Parathyroid adenoma (tissue), 2 donors: ENCODE measurements at regions not wholly inside any gene's neighbourhood (a gene's known extent, or its start where the extent isn't known, plus 50 kb on each side); places are given as distances from the start of the nearest gene placed in this dataset.

Source experiments
- H2AFZ ChIP-seq: fragments of 300-600 bp; sonication (generic); one replicate; pipeline ENCODE4 v1.7.0; 2017; ENCODE audit warnings: antibody characterized with exemption, mild to moderate bottlenecking
- H3K27ac ChIP-seq: fragments of 300-600 bp; sonication (generic); one replicate; pipeline ENCODE4 v1.7.0; 2017
- H3K27me3 ChIP-seq: fragments of 300-600 bp; sonication (generic); one replicate; pipeline ENCODE4 v1.7.0; 2017; ENCODE audit warnings: low read length; ENCODE audit not compliant: control insufficient read depth, insufficient read depth
- H3K36me3 ChIP-seq: fragments of 300-600 bp; sonication (generic); one replicate; pipeline ENCODE4 v1.7.0; 2017; ENCODE audit warnings: low read length; ENCODE audit not compliant: control insufficient read depth, insufficient read depth
- H3K4me1 ChIP-seq: fragments of 300-600 bp; sonication (generic); one replicate; pipeline ENCODE4 v1.7.0; 2017; ENCODE audit warnings: control low read depth
- H3K4me2 ChIP-seq: fragments of 300-600 bp; sonication (generic); one replicate; pipeline ENCODE4 v1.7.0; 2017; ENCODE audit warnings: low read length
- H3K4me3 ChIP-seq: fragments of 300-600 bp; sonication (generic); one replicate; pipeline ENCODE4 v1.7.0; 2017; ENCODE audit warnings: low read depth, low read length
- H3K79me2 ChIP-seq: fragments of 300-600 bp; sonication (generic); one replicate; pipeline ENCODE4 v1.7.0; 2017; ENCODE audit warnings: control low read depth
- H3K9ac ChIP-seq: fragments of 300-600 bp; sonication (generic); one replicate; pipeline ENCODE4 v1.7.0; 2017; ENCODE audit warnings: mild to moderate bottlenecking
- H3K9me3 ChIP-seq: fragments of 300-600 bp; sonication (generic); one replicate; pipeline ENCODE4 v1.7.0; 2017; ENCODE audit warnings: low read length; ENCODE audit not compliant: control insufficient read depth
- TF ChIP-seq, protein P1 (sequence below): fragments of 300-600 bp; sonication (generic); IDR thresholded peaks from one replicate; pipeline ENCODE4 v1.7.0; 2017; ENCODE audit warnings: antibody characterized with exemption, mild to moderate bottlenecking
- donor health status: primary hyperparathyroidism.

DNA sequence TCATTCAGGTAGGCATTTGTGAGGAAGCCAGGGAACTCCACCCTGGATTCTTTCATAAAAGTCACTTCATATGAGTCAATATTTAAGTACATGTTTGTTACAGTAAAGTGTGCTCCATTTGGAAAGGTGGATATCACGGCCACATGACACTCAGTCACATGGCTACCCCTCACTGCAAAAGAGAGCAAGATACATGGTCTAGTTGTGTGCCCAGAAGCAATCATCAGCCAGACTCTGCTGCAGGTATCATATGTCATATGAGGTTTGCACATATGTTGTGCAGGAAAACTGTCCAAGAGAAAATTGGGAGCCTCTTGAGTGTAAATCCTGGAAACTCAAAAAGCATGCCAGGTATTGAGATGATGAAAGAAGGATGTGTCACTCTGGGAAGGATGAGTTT is 55.0 kb upstream of the NMNAT3 start:
- Histone ChIP-seq H3K79me2 (no peaks in the 10 kb centered on the region), H3K36me3 (no peaks in the 10 kb centered on the region), H3K27me3 (no peaks in the 10 kb centered on the region), H2AFZ (no peak overlapping the region), H3K4me3 (no peak overlapping the region), H3K9ac (no peak overlapping the region), H3K4me2 (no peak overlapping the region), H3K27ac (no peak overlapping the region), H3K4me1 (no peaks in the 10 kb centered on the region), H3K9me3 (no peaks in the 10 kb centered on the region)
- TF ChIP-seq, protein P1, sequence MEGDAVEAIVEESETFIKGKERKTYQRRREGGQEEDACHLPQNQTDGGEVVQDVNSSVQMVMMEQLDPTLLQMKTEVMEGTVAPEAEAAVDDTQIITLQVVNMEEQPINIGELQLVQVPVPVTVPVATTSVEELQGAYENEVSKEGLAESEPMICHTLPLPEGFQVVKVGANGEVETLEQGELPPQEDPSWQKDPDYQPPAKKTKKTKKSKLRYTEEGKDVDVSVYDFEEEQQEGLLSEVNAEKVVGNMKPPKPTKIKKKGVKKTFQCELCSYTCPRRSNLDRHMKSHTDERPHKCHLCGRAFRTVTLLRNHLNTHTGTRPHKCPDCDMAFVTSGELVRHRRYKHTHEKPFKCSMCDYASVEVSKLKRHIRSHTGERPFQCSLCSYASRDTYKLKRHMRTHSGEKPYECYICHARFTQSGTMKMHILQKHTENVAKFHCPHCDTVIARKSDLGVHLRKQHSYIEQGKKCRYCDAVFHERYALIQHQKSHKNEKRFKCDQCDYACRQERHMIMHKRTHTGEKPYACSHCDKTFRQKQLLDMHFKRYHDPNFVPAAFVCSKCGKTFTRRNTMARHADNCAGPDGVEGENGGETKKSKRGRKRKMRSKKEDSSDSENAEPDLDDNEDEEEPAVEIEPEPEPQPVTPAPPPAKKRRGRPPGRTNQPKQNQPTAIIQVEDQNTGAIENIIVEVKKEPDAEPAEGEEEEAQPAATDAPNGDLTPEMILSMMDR: no peak

GRCh38 chr3:139729300-139729699 is 51.5 kb upstream of the NMNAT3 start:
- Histone ChIP-seq H3K4me3 (no peak overlapping the region), H3K4me1 (no peaks in the 10 kb centered on the region), H3K36me3 (no peaks in the 10 kb centered on the region), H3K9me3 (no peaks in the 10 kb centered on the region), H3K9ac (no peak overlapping the region), H2AFZ (no peak overlapping the region), H3K4me2 (no peak overlapping the region), H3K27me3 (no peaks in the 10 kb centered on the region), H3K79me2 (no peaks in the 10 kb centered on the region), H3K27ac (no peak overlapping the region)
- TF ChIP-seq, protein P1: no peak

DNA sequence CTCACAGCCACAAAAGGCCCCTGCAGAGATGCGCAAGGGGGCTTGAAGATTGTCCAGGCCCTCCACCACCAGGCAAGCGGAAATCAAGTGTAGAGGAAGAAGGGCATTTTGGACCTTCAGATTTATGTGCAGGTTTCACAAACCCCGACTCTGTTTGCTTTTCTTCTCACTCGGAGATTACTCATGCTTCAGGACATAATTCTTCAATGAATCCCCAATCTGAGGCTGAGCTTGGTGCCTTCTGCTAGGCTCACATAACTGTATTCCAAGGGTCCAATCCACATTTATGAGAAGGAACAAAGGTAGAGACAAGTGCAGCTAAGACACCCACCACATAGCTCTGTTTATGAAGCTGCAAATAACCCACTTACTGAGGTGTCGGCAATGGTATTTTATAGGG is 50.6 kb upstream of the NMNAT3 start:
- H3K9ac ChIP-seq: no peak overlapping the region
- no peak overlapping the region for H3K4me3 ChIP-seq
- H3K4me1 ChIP-seq: no peaks in the 10 kb centered on the region
- H3K4me2 ChIP-seq: no peak overlapping the region
- H3K27me3 ChIP-seq: no peaks in the 10 kb centered on the region
- H3K79me2 ChIP-seq: no peaks in the 10 kb centered on the region
- no peaks in the 10 kb centered on the region for H3K9me3 ChIP-seq
- H3K36me3 ChIP-seq: no peaks in the 10 kb centered on the region
- TF ChIP-seq, protein P1: no peak
- H3K27ac ChIP-seq: no peak overlapping the region
- H2AFZ ChIP-seq: no peak overlapping the region
